Pancreas (tissue), 10 donors: ENCODE measurements at regions not wholly inside any gene's neighbourhood (a gene's known extent, or its start where the extent isn't known, plus 50 kb on each side); places are given as distances from the start of the nearest gene placed in this dataset.
A peak's percentile ranks its signal among the peaks of the same experiment; 100 is the strongest.
"Not testable (repeated sequence)": the region's sequence is repeated elsewhere in the genome, so short reads cannot be mapped to it uniquely, and the experiment has no call there.

Experiments
- ATAC-seq, 4 donors: fragments of 200-7000 bp; cut with Tn5 transposase; one replicate each; pipeline versions ENCODE4 v1.8.0 to v1.9.1; 2020; ENCODE audit warnings: mild to moderate bottlenecking in 4 of 4, moderate library complexity in 4 of 4
- DNase-seq, 6 donors: peaks; one replicate each; pipeline ENCODE4 v3.0.0-alpha.2; 2020
- FAIRE-seq: peaks from 2 replicates; lab custom pipeline; 2012; peaks lifted over from hg19 to GRCh38; lab: Jason Lieb, UNC
- H3K27ac ChIP-seq, 4 donors: fragments of 200-600 bp; sonication (generic); 1 replicate in 3 of 4; 2 replicates in 1 of 4; pipeline versions ENCODE4 v1.5.0 to v1.8.0; 2020
- H3K27me3 ChIP-seq, 4 donors: fragments of 200-600 bp; one replicate each; pipeline ENCODE4 v1.8.0; 2021
- H3K36me3 ChIP-seq, 3 donors: fragments of 200-600 bp; sonication (generic) in 1 of 3; one replicate each; pipeline versions ENCODE4 v1.5.0 to v1.8.0; 2020 to 2021
- H3K4me1 ChIP-seq, 3 donors: fragments of 200-600 bp; one replicate each; pipeline ENCODE4 v1.8.0; 2021
- H3K4me3 ChIP-seq, 4 donors: fragments of 200-600 bp; sonication (generic) in 2 of 4; one replicate each; pipeline versions ENCODE4 v1.5.0 to v1.8.0; 2020 to 2021
- H3K9me3 ChIP-seq, 4 donors: fragments of 200-600 bp; one replicate each; pipeline ENCODE4 v1.8.0; 2021
- CTCF ChIP-seq, 4 donors: fragments of 200-600 bp; sonication (generic) in 3 of 4; IDR thresholded peaks; one replicate each; pipeline versions ENCODE4 v1.5.0 to v1.8.0; 2021; ENCODE audit warnings: antibody characterized with exemption in 4 of 4
- WGBS, 2 donors: extraction: QIAGEN DNeasy Blood & Tissue Kit; methylation state at CpG; one replicate each; pipeline ENCODE4 v1.1.7; 2013; 5-methylcytosine and 5-hydroxymethylcytosine counted together
- intact Hi-C, 3 donors: fragments of 100-400 bp; cut with DNase I; formaldehyde crosslinking; loops; one replicate each; pipeline versions ENCODE4 v1.11.1 to v1.14.2; 2022
- donor health status: healthy with polysubstance abuse.
- donor health status: DM: no; HTN: no; CAD: no; lungs with moderate emphysema.
- donor health status: DM: no; HTN: no; CAD: no.
- donor health status: control.
- donor health status: control.
- donor health status: Bipolar disorder and iron deficiency.
- donor health status: DM: yes; HTN: yes; CAD: no.
- donor health status: DM: no; HTN: no; CAD: no.
- donor health status: DM: no; HTN: no; CAD: no.
- donor health status: DM: yes; HTN: yes; CAD: no.

DNA sequence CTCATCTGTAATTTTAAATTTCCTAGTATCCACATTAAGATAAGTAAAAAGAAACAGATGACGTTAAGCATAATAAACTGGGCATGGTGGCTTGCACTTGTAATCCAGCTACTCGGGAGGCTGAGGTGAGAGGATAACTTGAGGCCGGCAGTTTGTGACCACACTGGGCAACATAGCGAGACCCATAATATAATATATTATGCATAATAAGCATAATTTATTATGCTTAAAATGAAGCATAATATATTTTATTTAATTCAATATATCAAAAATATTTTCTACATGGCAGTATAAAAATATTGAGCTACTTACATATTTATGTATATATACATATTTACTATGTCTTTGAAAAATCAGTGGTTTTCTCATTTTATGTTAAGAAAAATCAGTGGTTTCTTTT, 128.3 kb downstream of the GOSR1 start:
- no peak for ATAC-seq
- no peak for DNase-seq
- FAIRE-seq: no peak
- Histone ChIP-seq H3K36me3 (no peaks in the 10 kb centered on the region), H3K27ac (no peak overlapping the region), H3K9me3 (no peaks in the 10 kb centered on the region), H3K4me3 (no peak overlapping the region), H3K4me1 (no peaks in the 10 kb centered on the region), H3K27me3 (no peaks in the 10 kb centered on the region)
- intact Hi-C loops: no loop called here
- WGBS, 2 donors: 95 to 97% methylated on average over 4 of the region's 4 CpGs
- TF ChIP-seq CTCF (IDR thresholded peaks at IDR 0.05): no peak

- intact Hi-C loops: no loop called here
- FAIRE-seq (no peak), DNase-seq (no peak), ATAC-seq (no peak)
- no peaks in the 10 kb centered on the region for H3K27me3 ChIP-seq
- no peak for TF ChIP-seq CTCF (IDR thresholded peaks at IDR 0.05)
- no peaks in the 10 kb centered on the region for H3K36me3 ChIP-seq
- no peak overlapping the region for H3K4me3 ChIP-seq
- H3K9me3 ChIP-seq: no peaks in the 10 kb centered on the region
- no peaks in the 10 kb centered on the region for H3K4me1 ChIP-seq
- H3K27ac ChIP-seq: no peak overlapping the region
- 81 to 84% methylated on average over 1 of the region's 1 CpG for WGBS, 2 donors
Measured at GRCh38 chr17:30605027-30605426, 127.8 kb downstream of the GOSR1 start.

- FAIRE-seq, H3K9me3 ChIP-seq, H3K4me1 ChIP-seq, H3K27ac ChIP-seq, intact Hi-C loops, ATAC-seq, DNase-seq, H3K27me3 ChIP-seq, H3K36me3 ChIP-seq: not testable (repeated sequence)
- peak overlapping the region in 1 of 4 donors; percentile 34 for H3K4me3 ChIP-seq
- WGBS, 2 donors: 25 to 33% methylated on average over 1 to 2 of the region's 2 CpGs
Measured at GRCh38 chr17:30602396-30602795, 125.2 kb downstream of the GOSR1 start.

- intact Hi-C loops, H3K27me3 ChIP-seq, DNase-seq, ATAC-seq, H3K27ac ChIP-seq, H3K4me1 ChIP-seq, FAIRE-seq, H3K36me3 ChIP-seq, H3K9me3 ChIP-seq: not testable (repeated sequence)
- 5 to 7% methylated on average over 7 of the region's 7 CpGs for WGBS, 2 donors
- peak overlapping the region in 2 of 4 donors; percentile 34 to 76 for H3K4me3 ChIP-seq
Measured at GRCh38 chr17:30601984-30602383, 124.8 kb downstream of the GOSR1 start.

DNA sequence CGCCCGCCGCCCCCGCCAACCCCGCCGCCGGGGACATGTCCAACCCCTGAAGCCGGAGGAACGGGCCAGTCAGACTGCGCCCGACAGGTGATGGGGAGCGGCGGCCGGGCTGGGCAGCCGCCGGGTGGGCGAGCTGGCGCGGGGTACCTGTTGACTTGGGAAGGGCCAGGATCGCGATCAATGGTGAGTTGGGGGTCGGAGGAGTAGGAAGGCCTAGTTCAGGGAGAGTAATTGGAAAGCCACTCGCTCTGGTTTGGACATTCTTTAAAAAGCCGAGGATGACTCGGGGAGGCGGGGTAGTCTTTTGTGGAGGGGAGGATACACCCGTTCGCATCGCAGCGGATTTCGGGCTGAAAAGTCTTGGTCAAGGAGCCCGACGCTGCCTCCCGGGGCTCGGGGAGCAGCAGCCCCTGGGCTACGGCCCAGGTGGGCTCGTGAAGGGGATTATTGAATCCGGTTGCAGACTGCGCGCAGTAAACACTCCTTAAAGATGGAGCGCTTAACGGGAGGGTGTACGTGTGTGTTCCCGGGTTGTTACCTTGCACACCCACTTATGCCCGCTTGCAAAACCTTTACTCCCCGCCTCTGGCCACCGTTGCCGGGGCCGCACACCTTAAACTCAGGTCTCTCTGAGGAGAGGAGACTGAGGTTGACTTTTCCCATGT, 123.8 kb downstream of the GOSR1 start:
- ATAC-seq (peak; percentile 14 to 29 (median 18)), DNase-seq (peak in 4 of 6 donors; percentile 22 to 50 (median 23)), FAIRE-seq (no peak)
- peaks cover 0 to 6% (median 0%) of the 10 kb centered on the region in 3 donors for H3K4me1 ChIP-seq
- no peaks in the 10 kb centered on the region for H3K36me3 ChIP-seq
- intact Hi-C loops: no loop called here
- no peaks in the 10 kb centered on the region for H3K27me3 ChIP-seq
- 0% methylated on average over 49 of the region's 49 CpGs for WGBS, 2 donors
- TF ChIP-seq CTCF (IDR thresholded peaks at IDR 0.05): no peak
- H3K27ac ChIP-seq: peak overlapping the region; percentile 93 to 96 (median 96)
- H3K9me3 ChIP-seq: no peaks in the 10 kb centered on the region
- H3K4me3 ChIP-seq: peak overlapping the region; percentile 64 to 76 (median 75)
